HepG2 (cell line): ENCODE measurements at regions not wholly inside any gene's neighbourhood (a gene's known extent, or its start where the extent isn't known, plus 50 kb on each side); places are given as distances from the start of the nearest gene placed in this dataset.

Source experiments
- JUN ChIP-seq: sonication (generic); formaldehyde crosslinking; IDR thresholded peaks from 2 replicates; pipeline ENCODE4 v1.4.0; 2020; ENCODE audit warnings: mild to moderate bottlenecking, missing genetic modification reagents
- YY1 ChIP-seq: IDR thresholded peaks from 2 replicates; pipeline ENCODE4 v1.6.1; 2011; ENCODE audit warnings: low read length, low read depth, moderate library complexity, mild to moderate bottlenecking; ENCODE audit not compliant: insufficient read depth, insufficient replicate concordance
- ZNF160 ChIP-seq: sonication (generic); formaldehyde crosslinking; IDR thresholded peaks from 2 replicates; pipeline ENCODE4 v1.8.0; 2022; ENCODE audit warnings: mild to moderate bottlenecking, inconsistent platforms, missing genetic modification reagents
- ZNF513 ChIP-seq: sonication (generic); formaldehyde crosslinking; conservative IDR thresholded peaks from 2 replicates; pipeline ENCODE4 v1.5.0; 2020; ENCODE audit warnings: missing genetic modification reagents
- ZNF777 ChIP-seq: sonication (generic); formaldehyde crosslinking; IDR thresholded peaks from 2 replicates; pipeline ENCODE4 v1.4.0; 2020; ENCODE audit warnings: missing genetic modification reagents
- TF ChIP-seq, protein P1 (sequence below): sonication (generic); formaldehyde crosslinking; IDR thresholded peaks from 2 replicates; pipeline ENCODE4 v1.4.0; 2020; ENCODE audit warnings: missing genetic modification reagents
- TF ChIP-seq, protein P2 (sequence below): sonication (generic); formaldehyde crosslinking; IDR thresholded peaks from 2 replicates; pipeline ENCODE4 v1.5.0; 2020; ENCODE audit warnings: mild to moderate bottlenecking, missing genetic modification reagents, moderate library complexity

DNA sequence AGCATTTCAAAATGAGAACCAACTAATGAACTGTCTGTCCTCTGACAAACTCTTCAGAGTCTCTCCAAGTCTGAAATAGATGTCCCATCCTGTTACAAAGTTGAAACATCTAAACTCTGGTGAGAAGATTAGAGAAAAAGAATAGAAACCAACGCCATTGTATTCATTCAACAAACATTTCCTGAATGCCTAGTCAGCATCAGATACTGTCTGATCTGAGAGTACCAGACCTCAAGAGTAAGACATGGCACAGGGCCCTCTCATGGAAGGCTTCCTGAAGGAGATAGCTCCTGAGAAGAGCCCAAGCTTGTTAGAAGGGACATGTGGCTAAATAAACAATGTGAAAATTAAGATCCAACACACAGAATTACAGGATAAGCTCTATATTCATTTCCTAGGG, 164.1 kb upstream of the LRRN1 start:
- no peak for TF ChIP-seq JUN (CRISPR knock-in tag)
- TF ChIP-seq YY1: no peak
- TF ChIP-seq ZNF513 (CRISPR knock-in tag): no peak
- TF ChIP-seq, protein P1, sequence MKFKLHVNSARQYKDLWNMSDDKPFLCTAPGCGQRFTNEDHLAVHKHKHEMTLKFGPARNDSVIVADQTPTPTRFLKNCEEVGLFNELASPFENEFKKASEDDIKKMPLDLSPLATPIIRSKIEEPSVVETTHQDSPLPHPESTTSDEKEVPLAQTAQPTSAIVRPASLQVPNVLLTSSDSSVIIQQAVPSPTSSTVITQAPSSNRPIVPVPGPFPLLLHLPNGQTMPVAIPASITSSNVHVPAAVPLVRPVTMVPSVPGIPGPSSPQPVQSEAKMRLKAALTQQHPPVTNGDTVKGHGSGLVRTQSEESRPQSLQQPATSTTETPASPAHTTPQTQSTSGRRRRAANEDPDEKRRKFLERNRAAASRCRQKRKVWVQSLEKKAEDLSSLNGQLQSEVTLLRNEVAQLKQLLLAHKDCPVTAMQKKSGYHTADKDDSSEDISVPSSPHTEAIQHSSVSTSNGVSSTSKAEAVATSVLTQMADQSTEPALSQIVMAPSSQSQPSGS (CRISPR knock-in tag): no peak
- no peak for TF ChIP-seq ZNF160
- TF ChIP-seq, protein P2, sequence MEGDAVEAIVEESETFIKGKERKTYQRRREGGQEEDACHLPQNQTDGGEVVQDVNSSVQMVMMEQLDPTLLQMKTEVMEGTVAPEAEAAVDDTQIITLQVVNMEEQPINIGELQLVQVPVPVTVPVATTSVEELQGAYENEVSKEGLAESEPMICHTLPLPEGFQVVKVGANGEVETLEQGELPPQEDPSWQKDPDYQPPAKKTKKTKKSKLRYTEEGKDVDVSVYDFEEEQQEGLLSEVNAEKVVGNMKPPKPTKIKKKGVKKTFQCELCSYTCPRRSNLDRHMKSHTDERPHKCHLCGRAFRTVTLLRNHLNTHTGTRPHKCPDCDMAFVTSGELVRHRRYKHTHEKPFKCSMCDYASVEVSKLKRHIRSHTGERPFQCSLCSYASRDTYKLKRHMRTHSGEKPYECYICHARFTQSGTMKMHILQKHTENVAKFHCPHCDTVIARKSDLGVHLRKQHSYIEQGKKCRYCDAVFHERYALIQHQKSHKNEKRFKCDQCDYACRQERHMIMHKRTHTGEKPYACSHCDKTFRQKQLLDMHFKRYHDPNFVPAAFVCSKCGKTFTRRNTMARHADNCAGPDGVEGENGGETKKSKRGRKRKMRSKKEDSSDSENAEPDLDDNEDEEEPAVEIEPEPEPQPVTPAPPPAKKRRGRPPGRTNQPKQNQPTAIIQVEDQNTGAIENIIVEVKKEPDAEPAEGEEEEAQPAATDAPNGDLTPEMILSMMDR (CRISPR knock-in tag): no peak
- no peak for TF ChIP-seq ZNF777 (CRISPR knock-in tag)
